ENCODE measurements at regions not wholly inside any gene's neighbourhood (a gene's known extent, or its start where the extent isn't known, plus 50 kb on each side); places are given as distances from the start of the nearest gene placed in this dataset.
"Not testable (repeated sequence)": the region's sequence is repeated elsewhere in the genome, so short reads cannot be mapped to it uniquely, and the experiment has no call there.

GRCh38 chrX:79026742-79027141 is 81.6 kb downstream of the P2RY10 start:
- DNase-seq (ENCODE audit: extremely low read depth, low read depth): not testable (repeated sequence)

GRCh38 chrX:79035421-79035820 is 90.2 kb downstream of the P2RY10 start:
- DNase-seq (ENCODE audit: extremely low read depth, low read depth): no peak
- TF ChIP-seq CTCF (IDR thresholded peaks at IDR 0.05; ENCODE audit: low read depth, low read length): no peak

GRCh38 chrX:79036157-79036880 is 91.1 kb downstream of the P2RY10 start:
- TF ChIP-seq CTCF (IDR thresholded peaks at IDR 0.05; ENCODE audit: low read depth, low read length): no peak
- DNase-seq (ENCODE audit: extremely low read depth, low read depth): no peak

GRCh38 chrX:79065696-79066095 is 78.8 kb upstream of the GPR174 start:
- DNase-seq (ENCODE audit: extremely low read depth, low read depth): no peak
- TF ChIP-seq CTCF (IDR thresholded peaks at IDR 0.05; ENCODE audit: low read depth, low read length): no peak

GRCh38 chrX:79078114-79078513 is 66.4 kb upstream of the GPR174 start:
- DNase-seq (ENCODE audit: extremely low read depth, low read depth): no peak
- TF ChIP-seq CTCF (IDR thresholded peaks at IDR 0.05; ENCODE audit: low read depth, low read length): no peak

GRCh38 chrX:79079477-79079876 is 65.0 kb upstream of the GPR174 start:
- no peak for TF ChIP-seq CTCF (IDR thresholded peaks at IDR 0.05; ENCODE audit: low read depth, low read length)
- no peak for DNase-seq (ENCODE audit: extremely low read depth, low read depth)

- no peak for DNase-seq (ENCODE audit: extremely low read depth, low read depth)
- no peak for TF ChIP-seq CTCF (IDR thresholded peaks at IDR 0.05; ENCODE audit: low read depth, low read length)
These were observed 64.3 kb upstream of the GPR174 start for GRCh38 chrX:79080141-79080540.

- TF ChIP-seq CTCF (IDR thresholded peaks at IDR 0.05; ENCODE audit: low read depth, low read length): peak; percentile 54
- no peak for DNase-seq (ENCODE audit: extremely low read depth, low read depth)
These were observed 62.5 kb upstream of the GPR174 start for GRCh38 chrX:79081895-79082512.
